ENCODE measurements at regions not wholly inside any gene's neighbourhood (a gene's known extent, or its start where the extent isn't known, plus 50 kb on each side); places are given as distances from the start of the nearest gene placed in this dataset.

DNA sequence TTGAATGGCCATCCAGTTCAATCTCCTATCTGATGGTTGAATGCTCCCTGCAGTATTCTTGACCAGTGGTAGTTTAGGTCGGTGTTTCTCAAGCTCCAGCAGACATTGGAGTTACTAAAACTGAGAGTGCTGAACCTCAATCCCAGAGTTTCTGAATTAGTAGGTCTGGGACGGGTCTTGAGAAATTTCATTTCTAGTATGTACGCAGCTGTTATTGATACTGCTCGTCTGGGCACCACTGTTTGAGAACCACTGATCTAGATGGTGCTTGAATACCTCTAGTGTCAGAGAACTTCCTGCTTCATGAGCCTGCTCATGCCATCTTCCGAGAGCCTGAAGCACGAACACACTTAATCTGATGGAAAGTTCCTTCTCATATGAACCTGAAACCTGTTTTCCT lies 99.4 kb upstream of the CREB5 start:
- H3K9me3 ChIP-seq (ENCODE audit: insufficient read depth in 2 of 2, low read depth in 1 of 2, low read length in 1 of 2), result no peaks in the 10 kb centered on the region
- H3K27ac ChIP-seq (ENCODE audit: low read depth, low read length), result no peak overlapping the region
- FAIRE-seq (no peak), DNase-seq (ENCODE audit: low read depth in 1 of 2, low spot score in 2 of 2) (no peak)
- no peak overlapping the region for H3K56ac ChIP-seq (replicated peaks; ENCODE audit: insufficient read length, low read depth, low read length)
- no peaks in the 10 kb centered on the region for H3K23me2 ChIP-seq (ENCODE audit: low read depth, low read length)
- no peaks in the 10 kb centered on the region for H3K79me2 ChIP-seq (ENCODE audit: control insufficient read depth in 1 of 2, insufficient read depth in 2 of 2, low read length in 2 of 2)
- WGBS, 2 experiments (ENCODE audit: extremely low coverage in 1 of 2, insufficient coverage in 1 of 2, insufficient read length in 1 of 2, insufficient replicate concordance in 2 of 2, low coverage in 1 of 2, low lambda C conversion rate in 2 of 2, missing lambda C conversion rate in 1 of 2), result 94% methylated on average over 6 of the region's 6 CpGs; no CpG with 5 or more reads in 1 of the 2 experiments
- H2BK12ac ChIP-seq (ENCODE audit: low read depth, low read length), result no peak overlapping the region
- ChIA-PET POLR2A (ENCODE audit: partially characterized antibody) (no interaction called here), CTCF (ENCODE audit: partially characterized antibody) (interaction anchor here (1.3 kb wide), 1 partner anchor 33 kb away, joined by 5 read pairs; no protein-coding TSS in a partner anchor)
- H2BK120ac ChIP-seq (replicated peaks; ENCODE audit: low read depth, low read length), result no peak overlapping the region
- H3K14ac ChIP-seq (ENCODE audit: insufficient read length), result no peak overlapping the region
- no peaks in the 10 kb centered on the region for H3K79me1 ChIP-seq (ENCODE audit: low read depth, low read length)
- H4K5ac ChIP-seq (ENCODE audit: insufficient read length, low read depth, low read length), result no peak overlapping the region
- no peak overlapping the region for H3K4ac ChIP-seq (replicated peaks; ENCODE audit: insufficient read length, low read depth, low read length)
- no peak overlapping the region for H3K9ac ChIP-seq (replicated peaks in 1 of 4; ENCODE audit: extremely low read depth in 1 of 4, low read depth in 3 of 4, low read length in 3 of 4)
- H2BK20ac ChIP-seq (ENCODE audit: low read length), result no peak overlapping the region
- H3K4me3 ChIP-seq (ENCODE audit: extremely low read depth in 1 of 4, insufficient read depth in 2 of 4, low read depth in 3 of 4, low read length in 4 of 4), result no peak overlapping the region
- H3K18ac ChIP-seq (ENCODE audit: extremely low read depth, low read length), result no peak overlapping the region
- no peak overlapping the region for H3K23ac ChIP-seq (ENCODE audit: insufficient read length)
- H2BK5ac ChIP-seq (ENCODE audit: low read depth, low read length), result no peak overlapping the region
- no peak for TF ChIP-seq NRF1 (IDR thresholded peaks at IDR 0.05; ENCODE audit: low read depth, low read length)
- TF ChIP-seq BACH1 (IDR thresholded peaks at IDR 0.05; ENCODE audit: low read length), result no peak
- no peak for TF ChIP-seq KDM1A (IDR thresholded peaks at IDR 0.05; ENCODE audit: borderline replicate concordance, low read length)
- no peak for TF ChIP-seq ZNF274 (IDR thresholded peaks at IDR 0.05; ENCODE audit: borderline replicate concordance, extremely low read depth, low read length)
- H4K20me1 ChIP-seq (replicated peaks in 1 of 2; ENCODE audit: control insufficient read depth in 1 of 2, insufficient read depth in 2 of 2, low read length in 2 of 2), result no peaks in the 10 kb centered on the region
- H2AFZ ChIP-seq (ENCODE audit: low read length), result no peak overlapping the region
- H4K8ac ChIP-seq (ENCODE audit: extremely low read depth, insufficient read depth, low read length), result no peak overlapping the region
- no peak overlapping the region for H2BK15ac ChIP-seq (ENCODE audit: low read length)
- no peak overlapping the region for H4K91ac ChIP-seq (replicated peaks; ENCODE audit: insufficient read length, low read length)
- H3K36me3 ChIP-seq (ENCODE audit: control insufficient read depth in 2 of 4, insufficient read depth in 4 of 4, low read length in 3 of 4), result no peaks in the 10 kb centered on the region
- H3K4me2 ChIP-seq (ENCODE audit: insufficient read depth in 1 of 2, low read depth in 2 of 2, low read length in 2 of 2), result no peak overlapping the region
- H3K27me3 ChIP-seq (replicated peaks in 1 of 4; ENCODE audit: control insufficient read depth in 3 of 4, extremely low read depth in 1 of 4, insufficient read depth in 3 of 4, low read length in 3 of 4), result no peaks in the 10 kb centered on the region
- H2AK5ac ChIP-seq (ENCODE audit: low read depth, low read length), result no peak overlapping the region
- peaks cover 0 to 10% (median 3%) of the 10 kb centered on the region in 4 experiments; a peak in 6 of 7 replicates for H3K4me1 ChIP-seq (replicated peaks in 1 of 4; ENCODE audit: control insufficient read depth in 3 of 4, insufficient read depth in 4 of 4, low read length in 3 of 4)

Data from H1 (cell line).